Upper lobe of left lung (tissue), 4 donors: ENCODE measurements at regions not wholly inside any gene's neighbourhood (a gene's known extent, or its start where the extent isn't known, plus 50 kb on each side); places are given as distances from the start of the nearest gene placed in this dataset.

ENCODE experiments used
- CTCF ChIP-seq, 6 experiments: fragments of 450-650 bp in 4 of 6; fragments of 200-600 bp in 2 of 6; sonication (generic) in 2 of 6; IDR thresholded peaks; one replicate each; pipeline ENCODE4 v1.5.1; 2016 to 2019; ENCODE audit warnings: antibody characterized with exemption in 6 of 6
- EP300 ChIP-seq, 4 donors: sonication (generic); formaldehyde crosslinking; IDR thresholded peaks; one replicate each; pipeline ENCODE4 v1.5.1; 2017; ENCODE audit warnings: antibody characterized with exemption in 4 of 4, control low read depth in 2 of 4
- POLR2A ChIP-seq, 4 donors: fragments of 450-650 bp; IDR thresholded peaks; one replicate each; pipeline ENCODE4 v1.5.1; 2016 to 2017; ENCODE audit warnings: antibody characterized with exemption in 4 of 4, mild to moderate bottlenecking in 2 of 4
- POLR2AphosphoS5 ChIP-seq, 2 donors: sonication (generic); formaldehyde crosslinking; IDR thresholded peaks; one replicate each; pipeline ENCODE4 v1.5.1; 2017; ENCODE audit warnings: antibody characterized with exemption in 2 of 2

DNA sequence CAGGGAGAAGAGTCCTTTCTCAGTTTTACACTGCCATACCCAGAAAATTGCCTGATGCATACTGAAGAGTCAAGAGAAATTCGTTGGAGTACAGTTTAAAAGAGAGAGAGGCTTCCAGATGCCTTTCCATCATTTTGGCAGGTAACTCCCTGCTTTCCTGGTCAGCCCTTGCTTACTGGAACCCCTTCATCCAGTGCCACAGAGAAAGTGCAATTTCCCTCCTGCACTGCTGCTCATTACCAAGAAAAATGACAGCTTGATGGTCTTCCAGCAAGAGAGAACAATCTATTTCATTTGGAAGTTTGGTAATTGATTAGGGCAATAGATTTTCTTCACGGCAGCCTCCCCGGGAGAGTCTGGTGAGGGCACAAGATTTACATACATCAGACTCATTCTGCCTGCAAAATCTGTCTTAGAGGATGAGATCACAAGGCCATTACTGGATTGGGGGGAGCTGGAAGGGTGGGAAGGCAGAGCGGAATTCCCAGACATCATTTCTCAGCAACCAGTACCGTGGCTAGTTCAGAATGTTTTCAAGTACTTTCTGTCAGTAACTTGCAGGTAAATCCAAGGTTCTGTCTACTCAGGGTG, 102.8 kb upstream of the SLC14A2 start:
- no peak for TF ChIP-seq CTCF (IDR thresholded peaks at IDR 0.05)
- no peak for TF ChIP-seq POLR2AphosphoS5 (IDR thresholded peaks at IDR 0.05)
- no peak for TF ChIP-seq POLR2A (IDR thresholded peaks at IDR 0.05)
- no peak for TF ChIP-seq EP300 (IDR thresholded peaks at IDR 0.05)
